Vagina (tissue), 2 donors: ENCODE measurements at regions not wholly inside any gene's neighbourhood (a gene's known extent, or its start where the extent isn't known, plus 50 kb on each side); places are given as distances from the start of the nearest gene placed in this dataset.

Experiments
- POLR2A ChIP-seq, 2 donors: fragments of 450-650 bp; IDR thresholded peaks; one replicate each; pipeline ENCODE4 v1.6.1; 2017; ENCODE audit warnings: antibody characterized with exemption in 2 of 2, mild to moderate bottlenecking in 2 of 2, moderate library complexity in 2 of 2
- POLR2AphosphoS5 ChIP-seq, 2 donors: sonication (generic); formaldehyde crosslinking; IDR thresholded peaks; one replicate each; pipeline ENCODE4 v1.9.0; 2017; ENCODE audit warnings: antibody characterized with exemption in 2 of 2, mild to moderate bottlenecking in 2 of 2, low read depth in 1 of 2; ENCODE audit not compliant: insufficient read depth in 1 of 2
- TF ChIP-seq, protein P1 (sequence below), 3 experiments: fragments of 450-650 bp in 2 of 3; fragments of 200-600 bp in 1 of 3; sonication (generic) in 1 of 3; IDR thresholded peaks; one replicate each; pipeline ENCODE4 v1.5.1; 2017 to 2019; ENCODE audit warnings: antibody characterized with exemption in 3 of 3, mild to moderate bottlenecking in 2 of 3, moderate library complexity in 2 of 3

DNA sequence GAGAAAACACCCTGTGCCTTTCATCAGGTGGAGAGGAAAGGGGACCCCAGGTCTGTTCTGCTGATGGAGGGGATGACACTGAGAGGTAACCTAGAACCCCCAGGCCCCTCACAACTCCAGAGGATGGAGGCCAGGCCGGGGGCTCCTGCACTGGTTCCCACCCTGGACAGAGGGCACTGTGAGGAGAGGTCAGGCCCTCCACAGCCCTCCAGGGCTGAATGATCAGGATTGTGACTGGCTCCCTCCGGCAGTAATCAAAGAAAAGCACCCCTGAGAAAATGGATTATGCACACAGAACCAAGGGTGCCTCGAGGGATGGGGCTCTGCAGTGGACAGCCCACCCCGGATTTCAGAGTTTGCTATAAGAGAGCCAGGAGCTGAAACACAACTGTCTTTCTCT, 502.8 kb downstream of the TCERG1L start:
- TF ChIP-seq, protein P1, sequence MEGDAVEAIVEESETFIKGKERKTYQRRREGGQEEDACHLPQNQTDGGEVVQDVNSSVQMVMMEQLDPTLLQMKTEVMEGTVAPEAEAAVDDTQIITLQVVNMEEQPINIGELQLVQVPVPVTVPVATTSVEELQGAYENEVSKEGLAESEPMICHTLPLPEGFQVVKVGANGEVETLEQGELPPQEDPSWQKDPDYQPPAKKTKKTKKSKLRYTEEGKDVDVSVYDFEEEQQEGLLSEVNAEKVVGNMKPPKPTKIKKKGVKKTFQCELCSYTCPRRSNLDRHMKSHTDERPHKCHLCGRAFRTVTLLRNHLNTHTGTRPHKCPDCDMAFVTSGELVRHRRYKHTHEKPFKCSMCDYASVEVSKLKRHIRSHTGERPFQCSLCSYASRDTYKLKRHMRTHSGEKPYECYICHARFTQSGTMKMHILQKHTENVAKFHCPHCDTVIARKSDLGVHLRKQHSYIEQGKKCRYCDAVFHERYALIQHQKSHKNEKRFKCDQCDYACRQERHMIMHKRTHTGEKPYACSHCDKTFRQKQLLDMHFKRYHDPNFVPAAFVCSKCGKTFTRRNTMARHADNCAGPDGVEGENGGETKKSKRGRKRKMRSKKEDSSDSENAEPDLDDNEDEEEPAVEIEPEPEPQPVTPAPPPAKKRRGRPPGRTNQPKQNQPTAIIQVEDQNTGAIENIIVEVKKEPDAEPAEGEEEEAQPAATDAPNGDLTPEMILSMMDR (IDR thresholded peaks at IDR 0.05) = no peak
- TF ChIP-seq POLR2AphosphoS5 (IDR thresholded peaks at IDR 0.05; ENCODE audit: insufficient read depth in 1 of 2, low read depth in 1 of 2) (no peak), POLR2A (IDR thresholded peaks at IDR 0.05) (no peak)
